ENCODE measurements at regions not wholly inside any gene's neighbourhood (a gene's known extent, or its start where the extent isn't known, plus 50 kb on each side); places are given as distances from the start of the nearest gene placed in this dataset.
"Not testable (repeated sequence)": the region's sequence is repeated elsewhere in the genome, so short reads cannot be mapped to it uniquely, and the experiment has no call there.

- no peak for DNase-seq (ENCODE audit: low read depth in 1 of 2, low spot score in 1 of 2)
- in situ Hi-C loops (cut with HindIII; ENCODE audit: low pct_unique_long_range_greater_than_20kb, low sequenced_read_pairs), result no loop called here
- no peak for TF ChIP-seq JUND (IDR thresholded peaks at IDR 0.05; ENCODE audit: low read depth)
Measured at GRCh38 chr4:77443941-77444340, 161.7 kb upstream of the CXCL13 start.

- in situ Hi-C loops (cut with HindIII; ENCODE audit: low pct_unique_long_range_greater_than_20kb, low sequenced_read_pairs), result no loop called here
- no peak for TF ChIP-seq JUND (IDR thresholded peaks at IDR 0.05; ENCODE audit: low read depth)
- DNase-seq (ENCODE audit: low read depth in 1 of 2, low spot score in 1 of 2), result no peak
Measured at GRCh38 chr4:77445823-77446222, 159.8 kb upstream of the CXCL13 start.

- DNase-seq (ENCODE audit: low read depth in 1 of 2, low spot score in 1 of 2), result no peak
- TF ChIP-seq JUND (IDR thresholded peaks at IDR 0.05; ENCODE audit: low read depth), result no peak
- in situ Hi-C loops (cut with HindIII; ENCODE audit: low pct_unique_long_range_greater_than_20kb, low sequenced_read_pairs), result no loop called here
Measured at GRCh38 chr4:77446601-77447000, 159.0 kb upstream of the CXCL13 start.

GRCh38 chr4:77449171-77449570 lies 156.4 kb upstream of the CXCL13 start:
- in situ Hi-C loops (cut with HindIII; ENCODE audit: low pct_unique_long_range_greater_than_20kb, low sequenced_read_pairs), result no loop called here
- no peak for DNase-seq (ENCODE audit: low read depth in 1 of 2, low spot score in 1 of 2)
- TF ChIP-seq JUND (IDR thresholded peaks at IDR 0.05; ENCODE audit: low read depth), result no peak

GRCh38 chr4:77450006-77450405 lies 155.6 kb upstream of the CXCL13 start:
- in situ Hi-C loops (cut with HindIII; ENCODE audit: low pct_unique_long_range_greater_than_20kb, low sequenced_read_pairs), result no loop called here
- TF ChIP-seq JUND (IDR thresholded peaks at IDR 0.05; ENCODE audit: low read depth), result no peak
- no peak for DNase-seq (ENCODE audit: low read depth in 1 of 2, low spot score in 1 of 2)

GRCh38 chr4:77451530-77451929 lies 154.1 kb upstream of the CXCL13 start:
- no peak for DNase-seq (ENCODE audit: low read depth in 1 of 2, low spot score in 1 of 2)
- in situ Hi-C loops (cut with HindIII; ENCODE audit: low pct_unique_long_range_greater_than_20kb, low sequenced_read_pairs), result no loop called here
- TF ChIP-seq JUND (IDR thresholded peaks at IDR 0.05; ENCODE audit: low read depth), result no peak

- in situ Hi-C loops (cut with HindIII; ENCODE audit: low pct_unique_long_range_greater_than_20kb, low sequenced_read_pairs); DNase-seq (ENCODE audit: low read depth in 1 of 2, low spot score in 1 of 2): not testable (repeated sequence)
Measured at GRCh38 chr4:77452117-77452516, 153.5 kb upstream of the CXCL13 start.

GRCh38 chr4:77453911-77454310 lies 151.7 kb upstream of the CXCL13 start:
- TF ChIP-seq JUND (IDR thresholded peaks at IDR 0.05; ENCODE audit: low read depth), result no peak
- in situ Hi-C loops (cut with HindIII; ENCODE audit: low pct_unique_long_range_greater_than_20kb, low sequenced_read_pairs), result no loop called here
- no peak for DNase-seq (ENCODE audit: low read depth in 1 of 2, low spot score in 1 of 2)

GRCh38 chr4:77454858-77455257 lies 150.8 kb upstream of the CXCL13 start:
- in situ Hi-C loops (cut with HindIII; ENCODE audit: low pct_unique_long_range_greater_than_20kb, low sequenced_read_pairs), result no loop called here
- no peak for DNase-seq (ENCODE audit: low read depth in 1 of 2, low spot score in 1 of 2)
- no peak for TF ChIP-seq JUND (IDR thresholded peaks at IDR 0.05; ENCODE audit: low read depth)

- in situ Hi-C loops (cut with HindIII; ENCODE audit: low pct_unique_long_range_greater_than_20kb, low sequenced_read_pairs); DNase-seq (ENCODE audit: low read depth in 1 of 2, low spot score in 1 of 2): not testable (repeated sequence)
Measured at GRCh38 chr4:77464100-77464499, 141.5 kb upstream of the CXCL13 start.

GRCh38 chr4:77465271-77465670 lies 140.3 kb upstream of the CXCL13 start:
- TF ChIP-seq JUND (IDR thresholded peaks at IDR 0.05; ENCODE audit: low read depth), result no peak
- in situ Hi-C loops (cut with HindIII; ENCODE audit: low pct_unique_long_range_greater_than_20kb, low sequenced_read_pairs), result no loop called here
- DNase-seq (ENCODE audit: low read depth in 1 of 2, low spot score in 1 of 2), result peak in 1 of 2 experiments; percentile 14

- in situ Hi-C loops (cut with HindIII; ENCODE audit: low pct_unique_long_range_greater_than_20kb, low sequenced_read_pairs), result no loop called here
- no peak for DNase-seq (ENCODE audit: low read depth in 1 of 2, low spot score in 1 of 2)
- no peak for TF ChIP-seq JUND (IDR thresholded peaks at IDR 0.05; ENCODE audit: low read depth)
Measured at GRCh38 chr4:77466430-77466829, 139.2 kb upstream of the CXCL13 start.

- no peak for TF ChIP-seq JUND (IDR thresholded peaks at IDR 0.05; ENCODE audit: low read depth)
- in situ Hi-C loops (cut with HindIII; ENCODE audit: low pct_unique_long_range_greater_than_20kb, low sequenced_read_pairs), result no loop called here
- DNase-seq (ENCODE audit: low read depth in 1 of 2, low spot score in 1 of 2), result peak in 1 of 2 experiments; percentile 30
Measured at GRCh38 chr4:77471821-77472495, 133.7 kb upstream of the CXCL13 start.

GRCh38 chr4:77473509-77473908 lies 132.1 kb upstream of the CXCL13 start:
- TF ChIP-seq JUND (IDR thresholded peaks at IDR 0.05; ENCODE audit: low read depth), result no peak
- in situ Hi-C loops (cut with HindIII; ENCODE audit: low pct_unique_long_range_greater_than_20kb, low sequenced_read_pairs), result no loop called here
- DNase-seq (ENCODE audit: low read depth in 1 of 2, low spot score in 1 of 2), result peak in 1 of 2 experiments; percentile 12

Measured in T47D (cell line).